ENCODE measurements at regions not wholly inside any gene's neighbourhood (a gene's known extent, or its start where the extent isn't known, plus 50 kb on each side); places are given as distances from the start of the nearest gene placed in this dataset.

GRCh38 chr4:111115881-111116280 is 493.0 kb upstream of the PITX2 start:
- Mint-ChIP-seq H3K36me3 (ENCODE audit: low read depth, unreplicated experiment) (no peaks in the 10 kb centered on the region), H3K27ac (ENCODE audit: unreplicated experiment) (no peak overlapping the region), H3K4me1 (ENCODE audit: unreplicated experiment) (peaks cover 8% of the 10 kb centered on the region), H3K4me3 (ENCODE audit: unreplicated experiment) (no peak overlapping the region), H3K9me3 (ENCODE audit: unreplicated experiment) (no peaks in the 10 kb centered on the region), H3K27me3 (ENCODE audit: unreplicated experiment) (peaks cover 3% of the 10 kb centered on the region)
- DNase-seq (ENCODE audit: low spot score) = no peak
- no peak for TF ChIP-seq CTCF (IDR thresholded peaks at IDR 0.05; ENCODE audit: unreplicated experiment)

- Mint-ChIP-seq H3K36me3 (ENCODE audit: low read depth, unreplicated experiment) (no peaks in the 10 kb centered on the region), H3K9me3 (ENCODE audit: unreplicated experiment) (no peaks in the 10 kb centered on the region), H3K27ac (ENCODE audit: unreplicated experiment) (no peak overlapping the region), H3K4me3 (ENCODE audit: unreplicated experiment) (no peak overlapping the region), H3K4me1 (ENCODE audit: unreplicated experiment) (peaks cover 8% of the 10 kb centered on the region), H3K27me3 (ENCODE audit: unreplicated experiment) (peaks cover 3% of the 10 kb centered on the region)
- TF ChIP-seq CTCF (IDR thresholded peaks at IDR 0.05; ENCODE audit: unreplicated experiment) = no peak
- DNase-seq (ENCODE audit: low spot score) = no peak
These were observed 497.3 kb upstream of the PITX2 start for GRCh38 chr4:111120191-111120590.

DNA sequence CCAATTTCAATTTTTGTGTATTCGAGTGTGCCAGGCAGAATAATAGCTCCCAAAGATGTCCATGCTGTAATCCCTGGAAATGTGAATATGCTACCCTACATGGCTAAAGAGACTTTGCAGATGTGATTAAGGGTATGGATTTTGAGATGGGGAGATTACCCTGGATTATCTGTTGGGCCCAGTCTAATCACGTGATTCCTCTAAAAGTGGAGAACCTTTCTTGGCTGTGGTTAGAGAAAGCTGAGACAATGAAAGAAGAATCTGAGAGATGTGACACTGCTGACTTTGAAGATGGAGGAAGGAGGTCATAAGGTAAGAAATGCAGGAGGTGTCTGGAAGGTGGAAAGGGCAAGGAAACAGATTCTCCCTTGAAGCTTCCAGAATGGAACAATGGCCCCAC is 503.5 kb upstream of the PITX2 start:
- Mint-ChIP-seq H3K36me3 (ENCODE audit: low read depth, unreplicated experiment) (no peaks in the 10 kb centered on the region), H3K4me3 (ENCODE audit: unreplicated experiment) (no peak overlapping the region), H3K9me3 (ENCODE audit: unreplicated experiment) (no peaks in the 10 kb centered on the region), H3K4me1 (ENCODE audit: unreplicated experiment) (no peaks in the 10 kb centered on the region), H3K27me3 (ENCODE audit: unreplicated experiment) (no peaks in the 10 kb centered on the region), H3K27ac (ENCODE audit: unreplicated experiment) (no peak overlapping the region)
- DNase-seq (ENCODE audit: low spot score) = no peak
- no peak for TF ChIP-seq CTCF (IDR thresholded peaks at IDR 0.05; ENCODE audit: unreplicated experiment)

DNA sequence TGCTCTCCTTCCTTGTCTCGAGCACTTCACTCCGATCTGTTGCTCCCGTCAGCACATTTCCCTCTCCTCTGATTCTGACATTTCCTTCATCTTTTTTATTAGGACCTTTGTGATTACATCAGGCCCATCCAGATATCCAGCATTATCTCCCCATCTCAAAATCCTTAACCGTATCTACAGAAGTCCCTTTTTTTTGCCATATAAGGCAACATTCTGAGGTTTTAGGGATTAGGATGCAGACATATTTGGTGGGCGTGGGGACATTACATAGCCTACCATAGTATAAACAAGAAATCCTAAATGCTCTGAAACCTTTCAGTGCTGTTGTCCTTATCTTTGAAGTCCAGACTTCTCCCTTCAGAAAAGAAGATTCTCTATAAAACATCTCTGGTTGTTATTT is 505.0 kb upstream of the PITX2 start:
- TF ChIP-seq CTCF (IDR thresholded peaks at IDR 0.05; ENCODE audit: unreplicated experiment) = no peak
- H3K27me3 Mint-ChIP-seq (ENCODE audit: unreplicated experiment) = no peaks in the 10 kb centered on the region
- no peak for DNase-seq (ENCODE audit: low spot score)
- H3K9me3 Mint-ChIP-seq (ENCODE audit: unreplicated experiment) = no peaks in the 10 kb centered on the region
- H3K4me1 Mint-ChIP-seq (ENCODE audit: unreplicated experiment) = no peaks in the 10 kb centered on the region
- H3K27ac Mint-ChIP-seq (ENCODE audit: unreplicated experiment) = no peak overlapping the region
- H3K36me3 Mint-ChIP-seq (ENCODE audit: low read depth, unreplicated experiment) = no peaks in the 10 kb centered on the region
- no peak overlapping the region for H3K4me3 Mint-ChIP-seq (ENCODE audit: unreplicated experiment)

- no peaks in the 10 kb centered on the region for H3K9me3 Mint-ChIP-seq (ENCODE audit: unreplicated experiment)
- no peak overlapping the region for H3K27ac Mint-ChIP-seq (ENCODE audit: unreplicated experiment)
- no peaks in the 10 kb centered on the region for H3K27me3 Mint-ChIP-seq (ENCODE audit: unreplicated experiment)
- H3K4me1 Mint-ChIP-seq (ENCODE audit: unreplicated experiment) = no peaks in the 10 kb centered on the region
- TF ChIP-seq CTCF (IDR thresholded peaks at IDR 0.05; ENCODE audit: unreplicated experiment) = no peak
- H3K4me3 Mint-ChIP-seq (ENCODE audit: unreplicated experiment) = no peak overlapping the region
- H3K36me3 Mint-ChIP-seq (ENCODE audit: low read depth, unreplicated experiment) = no peaks in the 10 kb centered on the region
- no peak for DNase-seq (ENCODE audit: low spot score)
These were observed 505.4 kb upstream of the PITX2 start for GRCh38 chr4:111128327-111128726.
